HEK293 (cell line): ENCODE measurements at regions not wholly inside any gene's neighbourhood (a gene's known extent, or its start where the extent isn't known, plus 50 kb on each side); places are given as distances from the start of the nearest gene placed in this dataset.

Experiments
- CTCF ChIA-PET: fragments of 350-600 bp; formaldehyde crosslinking; extraction: SDS; loops from one replicate; lab custom pipeline; 2021; ENCODE audit warnings: antibody characterized with exemption; lab: Yijun Ruan, JAX
- POLR2A ChIA-PET: fragments of 300-600 bp; formaldehyde crosslinking; extraction: SDS; loops from one replicate; lab custom pipeline; 2020; ENCODE audit warnings: antibody characterized with exemption, inconsistent platforms; lab: Yijun Ruan, JAX
- H3K27ac ChIP-seq: fragments of 200-500 bp; sonication (Bioruptor generic); 2 replicates; pipeline ENCODE4 v1.5.1; 2014; ENCODE audit warnings: low read depth, low read length, control low read depth, inconsistent platforms; ENCODE audit errors: extremely low read depth
- H3K36me3 ChIP-seq, 2 experiments: fragments of 200-500 bp in 1 of 2; sonication (Bioruptor generic) in 1 of 2; 1 replicate in 1 of 2; 2 replicates in 1 of 2; pipeline ENCODE4 v1.5.1; 2014 to 2017; ENCODE audit warnings: inconsistent platforms in 2 of 2, low read length in 2 of 2; ENCODE audit not compliant: control insufficient read depth in 2 of 2, insufficient read depth in 1 of 2
- H3K4me1 ChIP-seq: fragments of 200-500 bp; sonication (Bioruptor generic); 2 replicates; pipeline ENCODE4 v1.5.1; 2014; ENCODE audit warnings: mild to moderate bottlenecking, low read length, inconsistent platforms; ENCODE audit not compliant: control insufficient read depth, insufficient read depth
- H3K4me3 ChIP-seq: 2 replicates; pipeline ENCODE4 v1.5.1; 2011; ENCODE audit warnings: low read depth, mild to moderate bottlenecking, control low read depth, low read length, moderate library complexity
- H3K9me3 ChIP-seq: fragments of 200-500 bp; sonication (Bioruptor generic); 2 replicates; pipeline ENCODE4 v1.5.1; 2014; ENCODE audit warnings: low read depth, low read length, inconsistent platforms; ENCODE audit not compliant: control insufficient read depth, insufficient read depth
- GLIS2 ChIP-seq: fragments of 450-650 bp; formaldehyde crosslinking; IDR thresholded peaks from 2 replicates; pipeline ENCODE4 v1.5.1; 2016; ENCODE audit warnings: missing biosample characterization, missing genetic modification characterization
- TRIM28 ChIP-seq: IDR thresholded peaks from 2 replicates; pipeline ENCODE4 v1.6.1; 2011; ENCODE audit warnings: low read length, control low read depth, borderline replicate concordance
- ZFHX2 ChIP-seq: fragments of 450-650 bp; formaldehyde crosslinking; conservative IDR thresholded peaks from 2 replicates; pipeline ENCODE4 v1.5.1; 2016; ENCODE audit warnings: missing biosample characterization, missing genetic modification characterization
- ZNF10 ChIP-seq: fragments of 450-650 bp; formaldehyde crosslinking; IDR thresholded peaks from 2 replicates; pipeline ENCODE4 v1.5.1; 2017; ENCODE audit warnings: missing biosample characterization, missing genetic modification characterization
- ZNF610 ChIP-seq: fragments of 450-650 bp; formaldehyde crosslinking; IDR thresholded peaks from 2 replicates; pipeline ENCODE4 v1.5.1; 2016; ENCODE audit warnings: missing biosample characterization, missing genetic modification characterization, borderline replicate concordance
- ZNF654 ChIP-seq: fragments of 450-650 bp; formaldehyde crosslinking; IDR thresholded peaks from 2 replicates; pipeline ENCODE4 v1.5.1; 2016; ENCODE audit warnings: low read depth, missing biosample characterization, missing genetic modification characterization
- ZNF660 ChIP-seq: fragments of 450-650 bp; IDR thresholded peaks from 2 replicates; pipeline ENCODE4 v1.5.1; 2018; ENCODE audit warnings: missing biosample characterization, mild to moderate bottlenecking, missing genetic modification characterization
- ZSCAN16 ChIP-seq: fragments of 450-650 bp; formaldehyde crosslinking; IDR thresholded peaks from 2 replicates; pipeline ENCODE4 v1.5.1; 2016; ENCODE audit warnings: missing biosample characterization, missing genetic modification characterization
- TF ChIP-seq, protein P1 (sequence below): fragments of 450-650 bp; formaldehyde crosslinking; IDR thresholded peaks from 2 replicates; pipeline ENCODE4 v1.5.1; 2016; ENCODE audit warnings: missing biosample characterization, missing genetic modification characterization
- TF ChIP-seq, protein P2 (sequence below): fragments of 450-650 bp; formaldehyde crosslinking; IDR thresholded peaks from 2 replicates; pipeline ENCODE4 v1.5.1; 2016; ENCODE audit warnings: missing biosample characterization, missing genetic modification characterization
- TF ChIP-seq, protein P3 (sequence below): fragments of 450-650 bp; formaldehyde crosslinking; IDR thresholded peaks from 2 replicates; pipeline ENCODE4 v1.5.1; 2016; ENCODE audit warnings: missing biosample characterization, missing genetic modification characterization
- TF ChIP-seq, protein P4 (sequence below): fragments of 450-650 bp; formaldehyde crosslinking; IDR thresholded peaks from 2 replicates; pipeline ENCODE4 v1.5.1; 2016; ENCODE audit warnings: missing biosample characterization, missing genetic modification characterization, borderline replicate concordance

DNA sequence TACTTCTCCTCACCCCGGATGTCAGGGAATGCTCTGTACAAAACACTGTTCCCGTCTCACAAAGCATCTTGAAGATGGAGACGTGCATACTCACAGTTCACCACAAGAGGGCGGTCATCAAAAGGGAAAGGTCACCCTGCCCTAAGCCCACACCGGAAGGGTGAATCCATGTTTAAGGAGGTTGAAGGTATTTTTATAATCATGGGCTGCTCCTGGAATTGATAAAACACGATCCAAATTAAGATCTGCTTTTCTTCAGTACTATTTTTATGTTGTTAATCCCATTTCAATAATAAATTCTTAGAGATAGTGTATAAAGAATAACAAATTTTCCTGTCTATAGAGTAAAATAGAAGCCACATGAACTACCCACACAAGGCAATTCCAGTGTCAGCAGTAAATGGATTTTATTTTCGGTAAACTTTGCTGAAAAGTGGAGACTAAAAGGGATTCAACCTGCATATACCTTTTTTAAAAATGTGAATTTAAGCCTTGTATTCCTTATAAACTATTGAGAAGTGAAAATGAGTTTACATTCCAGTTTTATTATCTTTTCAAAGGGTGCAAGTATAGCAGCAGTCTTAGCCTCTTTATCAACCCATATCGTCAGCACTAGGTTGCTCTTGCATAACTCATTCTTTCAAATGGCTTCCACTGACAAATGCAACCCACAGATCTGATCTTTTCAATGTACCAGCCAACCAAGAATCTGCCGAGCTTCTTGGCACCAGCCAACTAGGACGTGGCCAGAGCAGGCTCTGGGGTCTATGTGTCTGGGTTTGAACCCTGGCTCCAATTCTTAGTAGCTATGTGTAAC, 79.7 kb upstream of the MBOAT1 start (continued):
- TF ChIP-seq, protein P1, sequence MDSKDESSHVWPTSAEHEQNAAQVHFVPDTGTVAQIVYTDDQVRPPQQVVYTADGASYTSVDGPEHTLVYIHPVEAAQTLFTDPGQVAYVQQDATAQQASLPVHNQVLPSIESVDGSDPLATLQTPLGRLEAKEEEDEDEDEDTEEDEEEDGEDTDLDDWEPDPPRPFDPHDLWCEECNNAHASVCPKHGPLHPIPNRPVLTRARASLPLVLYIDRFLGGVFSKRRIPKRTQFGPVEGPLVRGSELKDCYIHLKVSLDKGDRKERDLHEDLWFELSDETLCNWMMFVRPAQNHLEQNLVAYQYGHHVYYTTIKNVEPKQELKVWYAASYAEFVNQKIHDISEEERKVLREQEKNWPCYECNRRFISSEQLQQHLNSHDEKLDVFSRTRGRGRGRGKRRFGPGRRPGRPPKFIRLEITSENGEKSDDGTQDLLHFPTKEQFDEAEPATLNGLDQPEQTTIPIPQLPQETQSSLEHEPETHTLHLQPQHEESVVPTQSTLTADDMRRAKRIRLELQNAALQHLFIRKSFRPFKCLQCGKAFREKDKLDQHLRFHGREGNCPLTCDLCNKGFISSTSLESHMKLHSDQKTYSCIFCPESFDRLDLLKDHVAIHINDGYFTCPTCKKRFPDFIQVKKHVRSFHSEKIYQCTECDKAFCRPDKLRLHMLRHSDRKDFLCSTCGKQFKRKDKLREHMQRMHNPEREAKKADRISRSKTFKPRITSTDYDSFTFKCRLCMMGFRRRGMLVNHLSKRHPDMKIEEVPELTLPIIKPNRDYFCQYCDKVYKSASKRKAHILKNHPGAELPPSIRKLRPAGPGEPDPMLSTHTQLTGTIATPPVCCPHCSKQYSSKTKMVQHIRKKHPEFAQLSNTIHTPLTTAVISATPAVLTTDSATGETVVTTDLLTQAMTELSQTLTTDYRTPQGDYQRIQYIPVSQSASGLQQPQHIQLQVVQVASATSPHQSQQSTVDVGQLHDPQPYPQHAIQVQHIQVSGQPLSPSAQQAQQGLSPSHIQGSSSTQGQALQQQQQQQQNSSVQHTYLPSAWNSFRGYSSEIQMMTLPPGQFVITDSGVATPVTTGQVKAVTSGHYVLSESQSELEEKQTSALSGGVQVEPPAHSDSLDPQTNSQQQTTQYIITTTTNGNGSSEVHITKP = peak; percentile 90
- peak; percentile 59; the same call in 1 of the 2 replicates for TF ChIP-seq ZNF660
- TF ChIP-seq ZNF10 (tag by site-specific recombination) = no peak
- TF ChIP-seq ZNF654 (tag by site-specific recombination) = peak; percentile 97

DNA sequence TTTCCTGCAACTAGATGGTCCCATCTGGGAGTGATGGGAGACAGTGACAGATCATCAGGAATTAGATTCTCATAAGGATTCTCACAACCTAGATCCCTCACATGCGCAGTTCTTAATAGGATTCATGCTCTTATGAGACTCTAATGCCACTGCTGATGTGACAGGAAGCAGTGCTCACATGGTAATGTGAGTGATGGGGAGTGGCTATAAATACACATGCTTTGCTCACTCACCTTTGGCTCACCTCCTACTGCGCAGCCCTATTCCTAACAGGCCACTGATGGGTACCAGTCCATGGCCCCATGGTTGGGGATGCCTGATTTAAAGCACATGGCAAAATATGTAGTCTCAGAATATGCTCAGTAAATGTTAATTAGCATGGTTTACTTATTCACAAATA, 80.6 kb upstream of the MBOAT1 start:
- TF ChIP-seq ZNF610 = peak; percentile 95
- TF ChIP-seq ZFHX2 = no peak
- Histone ChIP-seq H3K9me3 (no peaks in the 10 kb centered on the region), H3K27ac (no peak overlapping the region), H3K4me1 (no peaks in the 10 kb centered on the region), H3K36me3 (no peaks in the 10 kb centered on the region), H3K4me3 (no peak overlapping the region)
- POLR2A ChIA-PET = interaction anchor here (1.0 kb wide), 1 partner anchor 108 kb away, joined by 4 read pairs; no protein-coding TSS in a partner anchor
- CTCF ChIA-PET = interaction anchor here (0.6 to 1.3 kb wide), 9 partner anchors 16 to 1295 kb away, joined by 3 to 11 read pairs (median 3); no protein-coding TSS in a partner anchor

DNA sequence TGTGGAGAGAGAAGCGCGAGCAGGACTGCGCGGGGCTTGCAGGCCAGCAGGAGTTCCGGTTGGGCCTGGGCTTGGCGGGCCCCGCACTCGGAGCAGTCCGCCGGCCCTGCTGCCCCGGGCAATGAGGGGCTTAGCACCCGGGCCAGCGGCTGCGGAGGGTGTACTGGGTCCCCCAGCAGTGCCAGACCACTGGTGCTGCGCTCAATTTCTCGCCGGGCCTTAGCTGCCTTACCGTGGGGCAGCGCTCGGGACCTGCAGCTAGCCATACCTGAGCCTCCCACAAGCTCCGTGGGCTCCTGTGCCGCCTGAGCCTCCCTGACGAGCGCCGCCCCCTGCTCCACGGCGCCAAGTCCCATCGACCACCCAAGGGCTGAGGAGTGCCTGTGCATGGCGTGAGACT, 89.0 kb upstream of the MBOAT1 start:
- Histone ChIP-seq H3K4me1 (no peaks in the 10 kb centered on the region), H3K9me3 (no peaks in the 10 kb centered on the region), H3K36me3 (no peaks in the 10 kb centered on the region), H3K4me3 (no peak overlapping the region), H3K27ac (no peak overlapping the region)
- TF ChIP-seq GLIS2 = no peak
- no peak for TF ChIP-seq TRIM28
- TF ChIP-seq ZNF10 (tag by site-specific recombination) = no peak
- TF ChIP-seq ZSCAN16 = no peak
- TF ChIP-seq, protein P2, sequence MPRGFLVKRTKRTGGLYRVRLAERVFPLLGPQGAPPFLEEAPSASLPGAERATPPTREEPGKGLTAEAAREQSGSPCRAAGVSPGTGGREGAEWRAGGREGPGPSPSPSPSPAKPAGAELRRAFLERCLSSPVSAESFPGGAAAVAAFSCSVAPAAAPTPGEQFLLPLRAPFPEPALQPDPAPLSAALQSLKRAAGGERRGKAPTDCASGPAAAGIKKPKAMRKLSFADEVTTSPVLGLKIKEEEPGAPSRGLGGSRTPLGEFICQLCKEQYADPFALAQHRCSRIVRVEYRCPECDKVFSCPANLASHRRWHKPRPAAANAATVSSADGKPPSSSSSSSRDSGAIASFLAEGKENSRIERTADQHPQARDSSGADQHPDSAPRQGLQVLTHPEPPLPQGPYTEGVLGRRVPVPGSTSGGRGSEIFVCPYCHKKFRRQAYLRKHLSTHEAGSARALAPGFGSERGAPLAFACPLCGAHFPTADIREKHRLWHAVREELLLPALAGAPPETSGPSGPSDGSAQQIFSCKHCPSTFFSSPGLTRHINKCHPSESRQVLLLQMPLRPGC (tag by site-specific recombination) = no peak
- TF ChIP-seq, protein P3, sequence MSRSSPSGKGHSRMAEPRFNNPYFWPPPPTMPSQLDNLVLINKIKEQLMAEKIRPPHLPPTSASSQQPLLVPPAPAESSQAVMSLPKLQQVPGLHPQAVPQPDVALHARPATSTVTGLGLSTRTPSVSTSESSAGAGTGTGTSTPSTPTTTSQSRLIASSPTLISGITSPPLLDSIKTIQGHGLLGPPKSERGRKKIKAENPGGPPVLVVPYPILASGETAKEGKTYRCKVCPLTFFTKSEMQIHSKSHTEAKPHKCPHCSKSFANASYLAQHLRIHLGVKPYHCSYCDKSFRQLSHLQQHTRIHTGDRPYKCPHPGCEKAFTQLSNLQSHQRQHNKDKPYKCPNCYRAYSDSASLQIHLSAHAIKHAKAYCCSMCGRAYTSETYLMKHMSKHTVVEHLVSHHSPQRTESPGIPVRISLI (tag by site-specific recombination) = no peak
- TF ChIP-seq, protein P4, sequence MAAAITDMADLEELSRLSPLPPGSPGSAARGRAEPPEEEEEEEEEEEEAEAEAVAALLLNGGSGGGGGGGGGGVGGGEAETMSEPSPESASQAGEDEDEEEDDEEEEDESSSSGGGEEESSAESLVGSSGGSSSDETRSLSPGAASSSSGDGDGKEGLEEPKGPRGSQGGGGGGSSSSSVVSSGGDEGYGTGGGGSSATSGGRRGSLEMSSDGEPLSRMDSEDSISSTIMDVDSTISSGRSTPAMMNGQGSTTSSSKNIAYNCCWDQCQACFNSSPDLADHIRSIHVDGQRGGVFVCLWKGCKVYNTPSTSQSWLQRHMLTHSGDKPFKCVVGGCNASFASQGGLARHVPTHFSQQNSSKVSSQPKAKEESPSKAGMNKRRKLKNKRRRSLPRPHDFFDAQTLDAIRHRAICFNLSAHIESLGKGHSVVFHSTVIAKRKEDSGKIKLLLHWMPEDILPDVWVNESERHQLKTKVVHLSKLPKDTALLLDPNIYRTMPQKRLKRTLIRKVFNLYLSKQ (tag by site-specific recombination) = no peak
- CTCF ChIA-PET = no interaction called here
- POLR2A ChIA-PET = no interaction called here
